CD4-positive, alpha-beta T cell treated with Interleukin-21 for 1 hour (primary cell): ENCODE measurements at regions not wholly inside any gene's neighbourhood (a gene's known extent, or its start where the extent isn't known, plus 50 kb on each side); places are given as distances from the start of the nearest gene placed in this dataset.

Source experiments
- DNase-seq: peaks from one replicate; pipeline ENCODE4 v3.0.0-alpha.2; 2020

DNA sequence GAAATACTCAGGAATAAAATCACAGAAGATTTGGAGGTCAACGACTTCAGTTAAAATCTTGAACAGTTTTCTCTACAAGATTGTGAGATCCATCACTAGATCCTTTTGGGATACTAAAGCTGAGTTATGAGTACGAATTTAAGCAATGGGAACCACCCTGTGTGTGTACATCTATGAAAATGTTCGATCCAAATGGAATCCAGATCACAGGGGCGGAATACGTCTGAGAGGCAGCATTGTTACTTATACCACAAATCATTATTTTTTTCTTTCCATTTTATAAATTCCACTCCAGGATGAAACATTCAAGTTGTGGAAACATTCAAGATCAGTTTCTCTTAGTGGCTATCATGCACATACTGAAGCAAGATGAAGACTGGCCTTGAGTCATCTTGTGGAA lies 239.3 kb upstream of the PAPPA start:
- DNase-seq: no peak

DNA sequence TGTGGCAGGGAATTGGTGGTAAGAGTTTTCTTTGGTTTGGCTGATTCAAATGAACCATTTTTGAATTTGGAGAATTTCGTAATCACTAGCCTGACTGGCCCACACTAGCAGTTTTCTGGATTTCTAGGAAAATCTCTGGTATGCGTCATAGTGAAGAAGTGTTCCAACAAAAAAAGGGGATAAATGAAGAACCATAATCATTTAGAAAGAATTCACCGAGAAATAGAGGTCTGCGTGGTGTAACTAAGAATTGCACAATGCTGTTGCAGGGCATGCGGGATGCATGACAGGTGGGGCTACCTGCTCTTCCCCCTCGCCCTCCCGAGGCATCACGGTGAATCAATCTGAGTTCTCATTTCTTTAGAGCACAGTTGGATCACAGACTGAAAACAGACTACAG lies 232.3 kb upstream of the PAPPA start:
- no peak for DNase-seq

DNA sequence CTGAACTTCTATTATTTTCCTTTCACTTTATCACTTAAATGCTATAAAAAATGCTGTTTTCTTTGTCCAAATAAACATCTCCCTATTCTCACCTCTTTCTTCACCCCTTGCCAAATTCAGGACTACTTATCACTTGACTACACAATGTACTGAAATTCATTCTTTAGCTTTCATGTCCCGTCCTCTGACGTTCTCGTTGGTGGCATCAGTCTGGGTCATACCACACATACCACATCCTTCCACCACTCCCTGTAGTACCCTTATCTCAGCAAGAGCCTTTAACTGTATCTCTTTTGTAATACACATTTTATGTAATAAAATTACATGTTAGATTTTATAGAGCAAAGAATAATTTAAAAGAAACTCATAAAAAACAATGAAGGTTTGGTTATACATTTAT lies 231.1 kb upstream of the PAPPA start:
- DNase-seq: no peak

DNA sequence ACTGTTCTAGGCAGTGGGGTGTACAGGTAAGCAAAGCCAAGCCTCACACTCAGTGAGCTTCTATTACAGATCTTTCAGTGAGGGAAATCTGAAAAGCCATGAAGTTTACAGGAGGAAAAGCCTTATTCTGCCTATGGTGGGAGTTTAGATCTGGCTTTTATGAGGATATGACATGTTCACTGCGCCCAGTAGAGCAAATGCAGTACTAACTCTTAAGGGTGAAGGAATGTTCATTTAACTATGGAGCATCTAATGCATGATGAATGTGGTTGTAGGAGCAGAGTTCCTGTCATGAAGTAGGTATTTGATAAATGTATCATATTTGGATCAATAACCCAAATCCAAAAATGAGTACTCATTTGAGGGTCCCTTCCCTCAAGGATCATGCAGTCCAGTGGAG lies 230.2 kb upstream of the PAPPA start:
- DNase-seq: no peak

DNA sequence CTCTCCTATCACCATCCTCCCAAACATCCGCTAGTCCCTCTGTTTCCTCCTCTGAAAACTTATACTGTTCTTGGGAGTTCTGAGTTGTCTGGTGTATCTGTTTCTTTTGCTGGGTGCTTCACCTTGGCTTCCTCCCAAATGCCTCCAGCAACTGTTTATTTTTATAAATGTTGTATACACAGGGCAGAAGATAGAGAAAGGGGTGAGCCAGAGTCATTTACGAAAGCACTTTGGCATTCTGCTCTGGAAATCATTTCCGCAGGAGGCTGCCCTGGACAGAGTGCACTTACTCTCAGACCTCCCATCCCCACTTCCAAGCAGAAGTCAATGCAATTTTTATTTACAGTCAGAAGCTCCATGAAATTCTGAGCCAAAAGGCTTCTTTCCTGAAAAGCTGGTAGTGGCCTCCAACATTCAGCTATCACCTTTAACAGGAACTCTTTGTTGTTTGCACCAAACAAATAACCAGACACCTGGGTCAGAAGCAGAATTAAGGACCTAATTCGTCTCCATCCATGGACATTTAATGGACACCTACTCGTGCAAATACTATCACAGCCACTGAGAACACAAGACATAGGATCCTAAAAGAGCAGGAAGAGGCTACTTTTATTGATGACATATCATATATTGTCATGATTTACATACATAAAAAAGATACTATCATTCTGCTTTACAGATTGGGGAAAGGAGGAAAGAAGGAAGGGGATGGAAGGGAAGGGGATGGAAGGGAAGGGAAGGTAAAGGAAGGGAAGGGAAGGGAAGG lies 229.5 kb upstream of the PAPPA start:
- DNase-seq: no peak

DNA sequence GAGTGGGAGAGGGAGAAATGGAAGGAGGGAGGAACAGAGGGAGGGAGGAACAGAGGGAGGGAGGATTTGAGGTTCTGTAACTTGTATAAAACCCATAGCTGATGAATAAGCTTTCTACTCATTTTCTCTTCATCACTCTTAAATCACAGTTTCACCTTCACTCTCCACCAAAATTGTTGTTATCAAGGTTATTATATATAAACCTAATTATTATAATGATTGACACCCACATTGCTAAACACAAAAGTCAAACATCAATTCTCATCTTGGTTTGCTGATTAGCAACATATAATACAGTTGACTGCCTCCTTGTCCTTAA lies 229.0 kb upstream of the PAPPA start:
- no peak for DNase-seq

DNA sequence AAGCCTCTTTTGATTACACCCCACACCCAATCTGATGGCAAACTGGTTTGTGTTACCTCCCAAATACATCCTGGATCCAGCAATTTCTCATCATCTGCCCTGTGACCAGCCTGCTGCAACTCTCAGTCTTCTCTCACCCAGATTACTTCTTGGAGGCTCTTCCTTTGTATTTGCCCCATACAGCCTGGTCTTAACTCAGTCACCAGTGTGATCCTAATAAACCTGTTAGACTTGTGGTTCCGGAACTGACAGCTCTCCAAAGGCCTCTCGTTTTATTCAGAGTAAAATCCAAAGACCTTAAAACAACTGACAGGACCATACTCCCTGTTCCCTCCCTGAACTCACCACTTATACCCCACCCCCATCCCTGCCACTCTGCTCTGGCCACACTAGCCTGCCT lies 228.2 kb upstream of the PAPPA start:
- DNase-seq: no peak

DNA sequence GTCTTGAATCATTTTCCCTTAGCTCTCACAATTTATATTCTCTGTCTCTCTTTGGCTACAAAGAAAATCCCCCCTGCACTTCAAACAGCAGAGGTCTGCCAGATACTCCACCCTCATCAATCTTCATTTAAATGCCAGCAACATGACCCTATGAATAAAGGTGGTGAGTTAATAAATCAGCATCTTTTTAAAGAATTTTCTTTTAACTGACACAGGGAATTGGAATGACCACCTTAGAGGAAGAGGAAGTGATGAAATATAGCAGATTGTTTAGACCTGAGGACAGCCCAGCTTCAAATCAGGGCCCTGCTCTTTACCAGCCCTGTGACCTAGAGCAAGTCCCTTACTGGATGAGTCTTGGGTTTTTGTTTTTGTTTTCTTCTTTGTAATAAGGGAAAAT lies 223.1 kb upstream of the PAPPA start:
- no peak for DNase-seq

DNA sequence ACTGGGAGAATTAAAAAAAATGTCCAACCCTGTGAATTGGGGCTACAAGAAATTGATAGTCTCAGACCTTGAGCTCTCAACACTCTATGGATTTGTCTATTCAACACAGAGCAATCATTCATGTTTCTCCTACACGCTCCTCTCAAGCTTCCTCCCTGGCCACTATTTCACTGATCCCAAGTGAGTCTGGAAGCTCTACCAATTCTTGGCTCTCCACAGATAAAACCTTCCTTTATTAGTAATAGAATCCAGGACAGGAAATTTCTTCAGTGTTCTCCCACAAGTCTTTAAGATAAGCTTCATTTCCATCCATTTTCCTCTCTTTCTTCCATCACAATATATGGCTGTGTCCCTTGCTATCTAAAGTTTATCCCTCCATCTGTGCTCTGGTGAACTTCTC lies 215.1 kb upstream of the PAPPA start:
- no peak for DNase-seq

DNA sequence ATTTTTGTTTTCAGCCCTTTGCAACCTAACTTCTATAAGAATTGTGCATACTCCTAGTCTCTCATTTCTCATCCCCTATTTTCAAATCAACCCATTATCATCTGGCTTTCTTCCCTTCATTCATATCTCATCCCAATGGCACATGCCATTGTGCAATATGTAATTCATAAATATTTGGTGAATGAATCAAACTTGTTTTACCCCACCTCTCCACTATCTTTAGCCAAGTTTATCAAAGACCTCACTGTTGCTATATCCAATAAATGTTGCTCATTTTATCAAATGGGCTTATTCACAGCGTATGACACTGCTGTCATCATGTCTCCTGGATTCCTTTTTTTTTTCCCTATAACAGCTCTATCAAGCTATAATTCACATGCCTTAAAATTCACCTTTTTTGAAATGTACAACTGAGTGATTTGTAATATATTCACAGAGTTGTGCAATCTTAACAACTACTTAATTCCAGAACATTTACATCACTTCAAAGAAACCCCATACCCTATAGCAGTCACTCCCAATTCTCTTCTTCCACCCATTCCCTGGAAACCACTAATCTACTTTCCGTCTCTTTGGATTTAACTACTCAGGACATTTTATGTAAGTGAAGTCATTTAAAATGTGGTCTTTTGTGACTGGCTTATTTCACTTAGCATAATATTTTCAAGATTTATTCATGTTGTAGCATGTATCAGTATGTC lies 214.4 kb upstream of the PAPPA start:
- no peak for DNase-seq

DNA sequence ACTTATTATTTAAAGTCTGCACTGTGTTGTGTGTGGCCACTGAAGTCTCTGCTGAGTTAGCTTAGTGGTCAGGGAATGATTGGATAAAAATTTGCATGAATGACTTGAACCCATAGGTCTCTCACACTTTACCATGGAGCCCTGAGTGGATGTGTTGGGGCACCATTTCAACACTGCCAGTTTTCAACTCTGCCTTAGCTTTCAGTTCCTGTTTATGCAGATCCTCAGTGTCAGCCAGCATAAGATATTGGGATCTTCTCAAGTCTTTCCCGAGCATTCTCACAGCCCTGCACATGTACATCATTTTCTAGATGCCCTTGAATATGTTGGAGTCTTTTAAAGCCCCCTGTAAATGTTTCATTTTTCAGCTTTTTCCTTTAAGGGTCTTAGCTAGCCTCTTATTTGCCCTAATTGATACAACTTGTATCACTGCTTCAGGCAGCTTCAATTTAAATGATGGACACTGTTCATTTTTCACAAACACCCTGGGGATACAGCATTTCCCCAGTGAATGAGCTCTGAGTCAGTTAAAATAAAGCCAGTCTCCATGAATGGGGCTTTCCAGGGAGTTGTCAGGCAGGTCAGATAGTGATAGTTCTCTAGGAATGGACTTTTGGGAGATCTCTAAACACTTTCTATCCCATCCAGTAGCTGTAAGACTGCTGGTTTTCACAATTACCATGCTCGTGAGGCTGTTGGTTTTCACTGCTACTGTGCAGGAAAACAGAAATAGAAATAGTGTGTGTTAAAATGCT lies 211.9 kb upstream of the PAPPA start:
- DNase-seq: no peak

DNA sequence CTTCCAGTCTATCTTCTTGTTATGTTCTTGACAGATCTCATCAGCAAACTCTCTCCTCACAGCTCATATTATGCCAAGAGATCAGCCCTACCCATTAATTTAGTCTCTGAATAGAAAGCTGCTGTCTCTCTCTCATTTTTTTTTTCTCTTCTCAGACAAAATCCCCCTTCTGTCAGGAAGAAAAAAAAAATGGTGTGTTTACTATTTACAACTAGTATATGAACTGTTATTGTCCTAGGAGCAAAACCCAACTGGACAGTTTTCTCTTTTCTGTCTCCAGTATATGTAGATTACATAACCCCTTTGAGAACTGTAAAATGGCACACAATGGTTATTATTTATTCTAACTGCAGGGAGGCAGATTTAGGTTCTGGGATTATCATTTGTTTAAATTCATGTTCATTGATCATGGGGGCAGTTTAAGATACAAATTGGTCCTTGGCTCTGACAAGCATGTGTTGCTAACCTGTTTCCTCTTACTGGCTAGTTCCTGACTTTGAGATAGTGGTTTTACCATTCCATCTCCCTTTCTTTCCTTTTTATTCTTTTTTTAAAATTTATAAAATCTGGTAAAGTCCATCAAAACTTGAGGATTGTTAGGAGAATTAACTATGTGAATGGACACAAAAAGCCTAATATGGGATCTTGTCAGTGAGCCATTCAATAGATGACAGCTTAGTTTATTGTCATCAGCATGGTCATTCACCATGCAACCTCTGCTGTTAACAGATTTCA lies 210.0 kb upstream of the PAPPA start:
- DNase-seq: no peak

DNA sequence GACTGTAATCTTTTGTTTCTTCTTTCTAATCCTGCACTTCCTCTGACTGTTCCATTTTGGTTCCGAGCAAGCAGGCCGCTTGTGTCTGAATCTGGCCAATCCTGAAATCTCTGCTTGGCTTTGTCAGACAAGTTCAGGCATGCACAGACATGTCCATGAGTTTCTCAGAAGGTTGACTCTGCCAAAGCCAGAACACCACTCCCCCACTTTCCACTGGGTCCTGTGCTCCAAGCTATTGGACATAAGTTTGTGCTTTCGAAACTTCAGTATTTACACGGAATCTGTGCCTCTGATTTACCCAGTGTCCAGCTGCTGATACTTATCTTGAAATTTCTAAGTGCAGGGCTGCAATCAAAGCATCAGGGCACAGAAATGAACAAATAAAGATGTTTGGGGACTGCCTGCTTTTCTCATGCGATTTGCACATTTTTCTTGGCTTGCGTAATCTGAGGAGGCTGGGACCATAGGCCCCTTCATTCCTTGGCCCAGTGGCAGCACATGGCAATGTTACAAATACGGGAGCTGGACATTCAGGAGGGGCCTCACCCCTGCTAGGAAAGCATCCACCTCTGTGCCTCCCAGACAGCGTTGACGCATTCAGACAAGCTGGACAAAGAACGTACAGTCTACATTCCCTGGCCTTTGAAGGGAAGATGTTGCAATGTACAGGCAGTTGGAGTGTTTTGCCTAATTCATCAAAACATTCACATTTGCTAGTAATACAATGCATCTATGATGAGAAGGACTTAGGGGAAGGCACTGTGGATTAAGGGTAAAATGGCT lies 209.2 kb upstream of the PAPPA start:
- DNase-seq: no peak

DNA sequence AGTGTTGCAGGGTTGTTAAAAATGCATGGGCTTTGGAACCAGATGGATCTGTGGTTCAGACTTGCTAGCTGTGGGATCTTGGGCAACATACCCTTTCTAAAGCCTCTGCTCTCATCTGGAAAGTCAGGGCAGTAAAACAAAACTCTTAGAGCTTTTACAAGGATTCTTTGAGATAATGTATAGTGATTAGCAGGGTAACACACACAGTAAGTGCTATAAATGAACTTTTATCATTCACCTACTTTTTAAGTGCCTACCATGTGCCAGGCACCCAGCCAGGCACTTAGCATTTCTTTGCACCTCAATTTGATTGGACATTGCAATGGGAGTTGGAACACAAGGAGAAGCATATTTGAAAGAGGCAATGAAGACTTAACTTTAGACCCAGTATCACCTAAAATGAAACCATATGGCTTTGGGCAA lies 208.6 kb upstream of the PAPPA start:
- no peak for DNase-seq

DNA sequence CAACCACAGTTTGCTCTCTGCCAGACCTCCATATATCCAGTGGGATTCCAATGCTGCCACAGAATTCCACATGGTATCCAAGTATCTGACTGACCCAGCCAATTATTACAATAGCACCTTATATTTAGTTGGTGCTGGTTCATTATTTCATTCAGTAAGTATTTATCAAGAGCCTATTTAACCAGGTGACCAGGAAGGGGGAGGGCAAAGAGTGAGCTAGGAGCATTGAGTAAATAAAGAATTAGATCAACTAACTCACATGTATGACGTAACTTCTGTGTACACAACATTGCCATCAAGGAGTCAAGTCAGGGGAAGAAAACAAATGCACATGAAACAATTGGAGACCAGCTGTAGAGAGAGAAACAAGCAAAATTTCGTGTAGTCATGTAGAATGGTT lies 207.1 kb upstream of the PAPPA start:
- no peak for DNase-seq

DNA sequence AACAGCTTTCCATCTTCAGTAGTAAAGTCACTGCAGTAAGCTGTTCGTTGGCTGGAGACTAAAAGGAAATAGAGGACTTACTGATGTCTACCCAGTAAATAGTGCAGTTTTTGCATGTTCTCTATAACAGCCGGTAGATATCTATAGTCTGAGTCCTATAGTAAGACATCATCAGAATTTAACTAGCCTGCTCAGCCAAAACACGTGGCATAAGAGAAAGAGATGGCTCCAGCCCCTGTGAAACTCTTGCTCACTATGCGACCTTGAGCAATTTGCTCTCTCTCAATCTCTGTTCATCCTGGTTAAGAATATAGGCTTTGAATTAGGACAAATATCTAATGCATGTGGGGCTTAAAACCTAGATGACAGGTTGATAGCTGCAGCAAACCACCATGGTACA lies 201.6 kb upstream of the PAPPA start:
- DNase-seq: no peak

DNA sequence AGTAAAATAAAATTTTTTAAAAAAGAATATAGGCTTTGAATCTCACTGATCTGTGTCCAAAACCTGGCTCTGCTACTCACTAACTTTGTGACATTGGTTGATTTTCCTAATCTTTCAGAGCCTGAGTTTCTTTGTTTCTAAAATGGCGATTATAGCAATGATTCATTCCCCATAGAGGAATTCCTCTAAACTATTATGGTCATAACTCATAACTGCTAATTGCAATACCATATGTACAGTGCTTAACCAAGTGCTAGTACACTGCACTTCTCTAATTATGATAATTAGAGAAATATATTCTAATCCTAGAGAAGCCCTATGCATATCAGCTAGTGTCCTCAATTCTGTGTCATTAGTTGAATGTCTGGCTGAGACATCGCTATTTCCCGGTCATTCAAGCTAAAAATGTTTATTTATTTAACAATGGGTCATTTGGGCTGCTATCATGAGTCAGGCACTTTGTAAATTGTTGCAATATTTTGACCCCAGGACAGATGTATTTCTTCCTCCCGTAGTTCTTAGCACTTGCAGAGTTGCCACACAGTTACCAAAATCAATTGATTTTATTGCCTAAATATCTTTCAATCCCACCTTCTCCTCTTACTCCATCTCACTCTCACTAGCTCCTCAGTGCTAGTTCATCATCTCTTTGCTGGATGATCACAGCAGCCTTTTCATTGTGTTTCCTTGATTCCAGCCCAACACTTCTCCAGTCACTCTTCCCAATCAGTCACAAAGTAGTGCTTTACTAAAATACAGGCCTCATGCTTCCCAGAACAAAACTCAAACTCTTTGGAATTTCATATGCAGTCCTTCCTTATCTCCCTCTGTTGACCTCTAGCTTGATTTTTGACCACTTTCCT lies 200.9 kb upstream of the PAPPA start:
- DNase-seq: no peak

DNA sequence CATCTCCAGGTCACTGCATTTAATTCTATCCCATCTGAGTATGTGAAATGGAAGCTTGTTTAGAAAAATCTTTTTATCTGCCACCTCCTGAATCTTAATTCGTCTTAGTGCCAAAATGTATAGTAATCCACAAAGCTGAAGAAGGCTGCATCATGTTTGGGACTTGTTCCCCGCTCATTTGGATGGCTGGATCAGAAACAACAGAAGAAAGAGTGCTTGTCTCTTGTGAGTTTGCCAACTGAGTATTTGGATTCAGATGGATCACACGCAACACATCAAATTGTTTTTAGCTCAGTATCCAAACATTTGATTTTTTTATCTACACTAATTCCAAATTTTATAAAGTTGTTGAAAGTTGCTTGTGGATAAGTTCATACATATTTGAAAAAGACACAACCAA lies 197.2 kb upstream of the PAPPA start:
- no peak for DNase-seq

DNA sequence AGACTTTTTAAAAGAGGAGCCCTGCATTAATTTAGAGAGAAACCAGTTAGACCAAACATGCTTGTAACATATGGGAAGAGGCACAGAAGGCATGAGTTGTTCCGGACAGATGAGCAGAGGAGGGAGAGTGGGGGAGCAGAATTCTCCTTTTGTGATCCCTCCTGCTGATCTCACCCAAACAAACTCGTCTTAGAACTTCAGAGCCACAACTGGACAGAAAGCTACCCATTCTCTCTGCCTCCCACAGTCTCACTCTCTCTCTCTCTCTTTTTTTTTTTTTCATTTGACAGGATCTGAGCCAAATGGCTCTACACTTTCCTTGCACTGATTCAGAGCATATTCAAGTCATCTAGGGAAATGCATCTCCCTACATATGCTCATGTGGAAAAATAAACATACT lies 196.0 kb upstream of the PAPPA start:
- DNase-seq: no peak

DNA sequence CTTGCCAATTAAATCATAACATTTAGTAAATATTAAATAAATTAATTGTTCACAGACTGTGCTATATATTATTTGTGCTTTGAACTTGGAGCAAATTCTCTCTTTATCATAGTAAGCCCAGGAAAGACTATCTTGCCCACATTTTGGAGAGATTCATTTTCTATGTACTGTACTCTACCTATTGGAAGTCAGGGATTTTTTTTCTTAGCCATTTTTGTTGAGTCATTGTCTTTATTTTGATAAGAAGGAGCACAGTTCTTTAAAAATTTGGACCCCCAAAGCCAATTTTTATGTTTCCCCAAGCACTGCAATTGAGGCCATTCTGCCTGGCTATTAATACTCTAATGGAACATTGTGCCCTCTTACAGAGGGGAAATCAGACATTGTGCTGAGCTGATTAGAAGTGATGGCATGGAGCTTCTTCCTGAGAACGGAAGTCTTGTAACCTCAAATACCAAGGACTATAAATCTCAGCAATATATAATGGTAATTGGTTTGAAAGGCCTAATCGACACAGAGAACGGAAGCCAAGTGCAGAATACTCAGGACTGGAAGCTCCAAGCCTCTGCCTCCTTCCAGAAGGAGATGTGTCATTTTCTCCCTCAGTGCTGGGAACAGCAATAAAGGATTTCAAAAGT lies 188.8 kb upstream of the PAPPA start:
- DNase-seq: no peak

DNA sequence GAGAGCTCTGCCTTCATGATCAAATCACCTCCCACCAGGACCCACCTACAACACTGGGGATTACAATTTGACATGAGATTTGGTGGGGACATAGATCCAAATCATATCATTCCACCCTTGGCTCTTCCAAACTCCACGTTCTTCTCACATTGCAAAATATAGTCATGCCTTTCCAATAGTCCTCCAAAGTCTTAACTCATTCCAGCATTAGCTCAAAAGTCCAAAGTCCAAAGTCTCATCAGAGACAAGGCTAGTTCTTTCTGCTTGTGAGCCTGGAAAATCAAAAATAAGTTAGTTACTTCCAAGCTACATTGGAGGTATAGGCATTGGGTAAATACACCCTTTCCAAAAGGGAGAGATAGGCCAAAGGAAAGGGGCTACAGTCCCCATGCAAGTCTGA lies 186.9 kb upstream of the PAPPA start:
- no peak for DNase-seq
